Cardiac muscle cell (in vitro differentiated cells and primary cell): ENCODE measurements at regions not wholly inside any gene's neighbourhood (a gene's known extent, or its start where the extent isn't known, plus 50 kb on each side); places are given as distances from the start of the nearest gene placed in this dataset.

Experiments used
- DNase-seq, 2 donors: peaks; one replicate each; pipeline versions ENCODE4 v3.0.0 to v3.0.0-alpha.2; 2010 to 2017; ENCODE audit warnings: low read depth in 1 of 2, low spot score in 1 of 2
- H3K27ac ChIP-seq: fragments of 200-600 bp; sonication (generic); 2 replicates; pipeline ENCODE4 v1.5.1; 2016
- H3K27me3 ChIP-seq: fragments of 200-600 bp; sonication (generic); 2 replicates; pipeline ENCODE4 v1.6.0; 2016; ENCODE audit warnings: control low read depth
- H3K36me3 ChIP-seq: fragments of 200-600 bp; sonication (generic); 2 replicates; pipeline ENCODE4 v1.5.1; 2016; ENCODE audit warnings: control low read depth
- H3K4me1 ChIP-seq: fragments of 200-600 bp; sonication (generic); 2 replicates; pipeline ENCODE4 v1.8.1; 2017; ENCODE audit warnings: low read depth, mild to moderate bottlenecking, mixed run types
- H3K4me3 ChIP-seq: fragments of 200-600 bp; sonication (generic); 2 replicates; pipeline ENCODE4 v1.5.1; 2016; ENCODE audit warnings: mild to moderate bottlenecking
- H3K9me3 ChIP-seq: fragments of 200-600 bp; sonication (generic); 2 replicates; pipeline ENCODE4 v1.5.1; 2017; ENCODE audit warnings: low read depth, mild to moderate bottlenecking, control low read depth
- CTCF ChIP-seq: IDR thresholded peaks from 2 replicates; pipeline ENCODE4 v1.5.1; 2012; ENCODE audit warnings: low read depth, mild to moderate bottlenecking, low read length

- DNase-seq: no peak
- H3K27ac ChIP-seq: no peak overlapping the region
- no peaks in the 10 kb centered on the region for H3K9me3 ChIP-seq
- H3K4me1 ChIP-seq: no peaks in the 10 kb centered on the region
- no peaks in the 10 kb centered on the region for H3K36me3 ChIP-seq
- H3K27me3 ChIP-seq: no peaks in the 10 kb centered on the region
- no peak overlapping the region for H3K4me3 ChIP-seq
- TF ChIP-seq CTCF: no peak
Observed at GRCh38 chr1:173294843-173295242, 87.7 kb upstream of the TNFSF4 start.

- H3K27ac ChIP-seq: no peak overlapping the region
- H3K9me3 ChIP-seq: no peaks in the 10 kb centered on the region
- no peak overlapping the region for H3K4me3 ChIP-seq
- H3K27me3 ChIP-seq: no peaks in the 10 kb centered on the region
- H3K36me3 ChIP-seq: no peaks in the 10 kb centered on the region
- TF ChIP-seq CTCF: no peak
- peaks cover 3% of the 10 kb centered on the region for H3K4me1 ChIP-seq
- peak in 1 of 2 donors; percentile 7 for DNase-seq
Observed at GRCh38 chr1:173295391-173295790, 88.3 kb upstream of the TNFSF4 start.

- H3K4me3 ChIP-seq: no peak overlapping the region
- no peak for TF ChIP-seq CTCF
- H3K9me3 ChIP-seq: no peaks in the 10 kb centered on the region
- no peaks in the 10 kb centered on the region for H3K27me3 ChIP-seq
- H3K36me3 ChIP-seq: no peaks in the 10 kb centered on the region
- peaks cover 9% of the 10 kb centered on the region for H3K4me1 ChIP-seq
- no peak overlapping the region for H3K27ac ChIP-seq
- DNase-seq: peak in 1 of 2 donors; percentile 10
Observed at GRCh38 chr1:173295995-173296394, 88.9 kb upstream of the TNFSF4 start.

- peaks cover 17% of the 10 kb centered on the region for H3K4me1 ChIP-seq
- no peak overlapping the region for H3K27ac ChIP-seq
- no peak for TF ChIP-seq CTCF
- no peak for DNase-seq
- H3K9me3 ChIP-seq: no peaks in the 10 kb centered on the region
- no peaks in the 10 kb centered on the region for H3K36me3 ChIP-seq
- no peaks in the 10 kb centered on the region for H3K27me3 ChIP-seq
- no peak overlapping the region for H3K4me3 ChIP-seq
Observed at GRCh38 chr1:173297798-173298391, 90.8 kb upstream of the TNFSF4 start.

- H3K27me3 ChIP-seq: no peaks in the 10 kb centered on the region
- H3K27ac ChIP-seq: no peak overlapping the region
- H3K36me3 ChIP-seq: no peaks in the 10 kb centered on the region
- DNase-seq: no peak
- no peak for TF ChIP-seq CTCF
- peaks cover 25% of the 10 kb centered on the region for H3K4me1 ChIP-seq
- no peaks in the 10 kb centered on the region for H3K9me3 ChIP-seq
- no peak overlapping the region for H3K4me3 ChIP-seq
Observed at GRCh38 chr1:173300061-173301044, 93.2 kb upstream of the TNFSF4 start.
